GM13976 (cell line): ENCODE measurements at regions not wholly inside any gene's neighbourhood (a gene's known extent, or its start where the extent isn't known, plus 50 kb on each side); places are given as distances from the start of the nearest gene placed in this dataset.
"Not testable (repeated sequence)": the region's sequence is repeated elsewhere in the genome, so short reads cannot be mapped to it uniquely, and the experiment has no call there.

Source experiments
- DNase-seq: peaks from one replicate; pipeline ENCODE4 v3.0.0; 2012; ENCODE audit warnings: low spot score
- CTCF ChIP-seq: IDR thresholded peaks from 2 replicates; pipeline ENCODE4 v1.5.1; 2012; ENCODE audit warnings: borderline replicate concordance, mild to moderate bottlenecking; ENCODE audit not compliant: insufficient read depth; ENCODE audit errors: extremely low read depth, missing control alignments, control extremely low read depth
- in situ Hi-C: fragments of 300-500 bp; cut with MboI; formaldehyde crosslinking; loops from one replicate; pipeline ENCODE4 v1.12.0; 2022; ENCODE audit warnings: low sequenced_read_pairs, mixed read lengths, inconsistent platforms; ENCODE audit not compliant: unreplicated experiment

- DNase-seq, result no peak
- TF ChIP-seq CTCF, result no peak
- in situ Hi-C loops, result no loop called here
These were observed 514.3 kb upstream of the IRAK1BP1 start for GRCh38 chr6:78353040-78353439.

DNA sequence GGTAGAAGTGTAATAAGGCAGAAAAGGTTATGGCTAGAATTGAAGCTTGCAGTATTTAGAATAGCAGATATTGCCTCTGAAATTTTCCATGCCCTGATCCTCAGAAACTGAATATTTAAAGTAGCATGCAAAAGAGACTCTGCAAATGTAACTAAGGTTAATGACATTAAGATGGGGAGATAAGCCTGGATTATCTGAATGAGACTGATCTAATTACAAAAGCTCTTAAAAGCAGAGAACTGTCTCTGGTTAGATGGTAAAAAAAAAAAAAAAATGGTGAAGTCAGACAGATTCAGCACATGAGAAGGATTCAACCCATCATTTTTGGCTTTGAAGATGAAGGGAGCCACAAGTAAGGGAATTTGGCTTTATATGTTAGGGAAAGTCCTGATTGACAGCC is 503.7 kb upstream of the IRAK1BP1 start:
- no peak for TF ChIP-seq CTCF
- no peak for DNase-seq
- in situ Hi-C loops, result no loop called here

DNA sequence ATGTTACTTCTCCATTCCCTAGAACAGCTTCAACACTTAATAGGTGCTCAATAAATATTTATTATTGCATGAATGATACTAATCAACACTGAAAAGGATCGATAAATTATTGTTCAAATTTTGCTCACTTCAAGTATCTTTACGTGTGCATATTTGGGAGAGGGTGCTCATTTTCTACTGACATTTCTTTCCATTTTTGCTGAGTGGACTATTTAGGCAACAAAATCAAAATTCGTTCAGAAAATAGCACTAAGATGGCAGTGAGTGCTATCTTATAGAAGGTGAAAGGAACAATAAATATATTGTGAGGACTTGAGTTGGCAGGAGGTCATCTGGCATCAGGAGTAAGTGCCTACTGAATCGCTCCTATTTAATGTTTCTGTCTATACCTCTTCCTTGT is 501.9 kb upstream of the IRAK1BP1 start:
- in situ Hi-C loops, result no loop called here
- DNase-seq, result no peak
- no peak for TF ChIP-seq CTCF

DNA sequence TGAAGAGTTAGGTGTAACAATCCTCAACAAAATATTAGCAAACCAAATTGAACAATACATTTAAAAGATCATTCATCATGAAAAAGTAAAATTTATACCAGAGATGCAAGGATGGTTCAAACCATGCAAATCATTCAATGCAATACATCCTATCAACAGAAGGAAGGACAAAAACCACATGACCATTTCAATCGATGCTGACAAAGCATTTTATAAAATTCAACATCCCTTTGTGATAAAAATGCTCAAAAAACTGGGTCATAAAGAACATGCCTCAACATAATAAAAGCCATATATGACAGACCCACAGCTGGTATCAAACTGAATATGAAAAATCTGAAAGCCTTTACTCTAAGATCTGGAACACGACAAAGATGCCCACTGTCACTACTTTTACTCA is 490.3 kb upstream of the IRAK1BP1 start:
- no peak for DNase-seq
- in situ Hi-C loops, result no loop called here
- no peak for TF ChIP-seq CTCF

DNA sequence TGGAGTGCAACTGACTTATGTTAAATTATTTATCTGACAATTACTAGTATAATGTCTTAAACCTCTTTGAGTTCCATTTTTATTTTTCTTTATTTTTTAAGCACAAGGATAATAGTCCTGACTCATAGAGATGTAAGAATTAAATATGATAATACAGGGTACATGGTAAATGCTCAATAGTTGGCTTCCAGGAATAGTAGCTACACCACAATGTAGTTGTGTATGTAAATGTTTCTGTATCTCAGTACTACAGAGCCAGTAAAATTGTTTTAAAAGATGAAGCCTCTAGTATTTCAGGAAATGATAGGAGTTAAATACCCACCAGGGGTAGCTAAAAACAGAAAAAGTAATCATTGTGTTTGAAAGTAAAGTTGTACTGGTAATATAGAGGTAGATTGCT is 487.4 kb upstream of the IRAK1BP1 start:
- no peak for DNase-seq
- no peak for TF ChIP-seq CTCF
- in situ Hi-C loops, result no loop called here

DNA sequence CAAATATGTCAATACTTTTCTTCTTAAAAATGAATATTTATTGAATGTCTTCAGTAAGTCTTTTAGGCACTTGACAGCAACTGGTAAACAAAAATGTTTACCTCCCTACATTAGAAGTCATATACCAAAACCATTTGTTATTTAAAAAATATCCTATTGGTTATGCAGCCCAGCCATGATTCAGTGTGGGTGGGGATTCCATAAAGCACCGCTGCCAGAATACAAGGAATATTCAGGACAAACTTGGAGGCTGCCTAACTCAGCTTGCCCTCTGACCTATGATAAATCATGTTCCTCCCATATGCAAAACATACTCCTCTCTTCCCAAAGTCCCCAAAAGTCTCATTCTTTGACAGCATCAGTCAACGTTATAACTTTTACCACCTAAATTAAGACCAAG is 486.8 kb upstream of the IRAK1BP1 start:
- TF ChIP-seq CTCF, result no peak
- DNase-seq, result no peak
- in situ Hi-C loops, result no loop called here

DNA sequence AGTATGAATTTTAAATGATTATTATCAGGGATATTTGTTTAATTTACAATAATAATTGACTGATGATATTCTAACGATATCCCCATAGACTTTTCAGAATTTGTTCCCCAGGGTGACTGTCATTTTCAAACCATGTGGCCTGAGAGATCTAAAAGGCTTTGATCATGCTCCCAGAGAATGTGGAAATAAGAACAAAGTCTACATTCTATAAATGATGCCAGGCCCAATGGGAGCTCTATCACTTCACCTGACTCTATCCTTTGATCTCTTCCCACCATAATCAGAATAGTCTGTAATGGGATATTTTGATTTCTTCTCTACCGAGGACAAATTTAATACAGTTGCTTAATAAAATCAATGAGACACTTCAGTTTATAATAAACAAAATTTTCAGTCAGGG is 483.4 kb upstream of the IRAK1BP1 start:
- in situ Hi-C loops, result no loop called here
- no peak for TF ChIP-seq CTCF
- no peak for DNase-seq

DNA sequence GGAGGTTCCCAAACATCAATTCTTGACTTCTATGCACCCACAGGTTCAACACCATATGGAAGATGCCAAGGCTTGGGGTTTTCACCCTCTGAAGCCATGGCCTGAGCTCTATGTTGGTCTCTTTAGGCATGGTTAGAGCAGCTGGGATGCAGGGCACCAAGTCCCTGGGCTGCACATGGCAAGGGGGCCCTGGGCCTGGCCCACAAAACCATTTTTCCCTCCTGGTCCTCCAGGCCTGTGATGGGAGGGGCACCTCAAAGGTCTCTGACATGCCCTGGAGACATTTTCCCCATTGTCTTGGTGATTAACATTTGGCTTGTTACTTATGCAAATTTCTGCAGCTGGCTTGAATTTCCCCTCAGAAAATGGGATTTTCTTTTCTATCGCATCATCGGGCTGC is 480.5 kb upstream of the IRAK1BP1 start:
- in situ Hi-C loops, DNase-seq: not testable (repeated sequence)
